Left hindlimb (tissue), 1 donor: ENCODE measurements at regions not wholly inside any gene's neighbourhood (a gene's known extent, or its start where the extent isn't known, plus 50 kb on each side); places are given as distances from the start of the nearest gene placed in this dataset.

Experiments
- DNase-seq: peaks from one replicate; pipeline ENCODE4 v3.0.0-alpha.2; 2018

DNA sequence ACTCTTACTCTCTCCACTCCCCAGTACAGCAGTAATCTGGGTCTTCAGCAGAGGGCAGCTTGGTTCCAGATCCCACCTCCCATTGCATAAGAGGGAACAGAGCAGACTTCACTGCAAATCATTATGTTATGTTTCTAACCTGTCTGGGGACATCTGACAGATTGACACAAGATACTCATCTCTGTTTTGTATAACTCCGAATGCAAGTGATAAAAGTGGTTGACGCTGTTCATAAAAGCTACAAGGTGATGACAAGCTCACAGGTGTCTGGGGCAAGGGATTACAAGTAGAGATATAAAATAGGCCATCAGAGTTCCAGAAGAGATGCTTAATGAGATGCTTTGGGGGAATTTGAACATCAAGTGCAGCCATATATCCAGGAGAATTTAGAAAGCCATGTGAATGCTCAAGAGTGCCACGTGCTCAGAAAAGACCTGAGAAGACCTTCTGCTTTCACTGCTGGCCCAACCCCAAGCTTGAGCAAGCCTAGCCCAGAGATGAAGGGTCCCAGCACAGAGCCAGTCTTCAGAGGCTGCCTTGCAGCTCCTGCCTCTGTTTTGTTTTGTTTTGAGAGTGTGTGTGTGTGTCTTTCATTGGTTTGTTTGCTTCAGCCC, 80.6 kb downstream of the VSTM2A start:
- DNase-seq, result no peak
